ENCODE measurements at regions not wholly inside any gene's neighbourhood (a gene's known extent, or its start where the extent isn't known, plus 50 kb on each side); places are given as distances from the start of the nearest gene placed in this dataset.

- Histone ChIP-seq H3K27me3 (no peaks in the 10 kb centered on the region), H3K4me1 (no peaks in the 10 kb centered on the region), H3K4me3 (no peak overlapping the region), H3K36me3 (no peaks in the 10 kb centered on the region), H3K9me3 (no peaks in the 10 kb centered on the region), H3K27ac (no peak overlapping the region)
- DNase-seq, result no peak
- no peak for TF ChIP-seq POLR2A (IDR thresholded peaks at IDR 0.05)
- no peak for TF ChIP-seq CTCF (IDR thresholded peaks at IDR 0.05)
Observed at GRCh38 chr3:124450366-124450765, 279.9 kb upstream of the UMPS start.

GRCh38 chr3:124451630-124452317 lies 278.5 kb upstream of the UMPS start:
- H3K4me3 ChIP-seq, result no peak overlapping the region
- no peaks in the 10 kb centered on the region for H3K9me3 ChIP-seq
- no peak for TF ChIP-seq CTCF (IDR thresholded peaks at IDR 0.05)
- no peak for TF ChIP-seq POLR2A (IDR thresholded peaks at IDR 0.05)
- DNase-seq, result no peak
- H3K27me3 ChIP-seq, result no peaks in the 10 kb centered on the region
- H3K4me1 ChIP-seq, result no peaks in the 10 kb centered on the region
- H3K27ac ChIP-seq, result no peak overlapping the region
- H3K36me3 ChIP-seq, result no peaks in the 10 kb centered on the region

- Histone ChIP-seq H3K27me3 (no peaks in the 10 kb centered on the region), H3K36me3 (no peaks in the 10 kb centered on the region)
- no peak for TF ChIP-seq CTCF (IDR thresholded peaks at IDR 0.05)
- no peak for TF ChIP-seq POLR2A (IDR thresholded peaks at IDR 0.05)
Observed at GRCh38 chr3:124453189-124453588, 277.1 kb upstream of the UMPS start.

GRCh38 chr3:124455891-124456290 lies 274.4 kb upstream of the UMPS start:
- no peak for DNase-seq
- H3K4me3 ChIP-seq, result no peak overlapping the region
- H3K36me3 ChIP-seq, result no peaks in the 10 kb centered on the region
- H3K4me1 ChIP-seq, result no peaks in the 10 kb centered on the region
- H3K9me3 ChIP-seq, result no peaks in the 10 kb centered on the region
- no peak overlapping the region for H3K27ac ChIP-seq
- H3K27me3 ChIP-seq, result no peaks in the 10 kb centered on the region
- TF ChIP-seq CTCF (IDR thresholded peaks at IDR 0.05) (no peak), POLR2A (IDR thresholded peaks at IDR 0.05) (no peak)

More at GRCh38 chr3:124453189-124453588, 277.1 kb upstream of the UMPS start:
- H3K4me1 ChIP-seq, result no peaks in the 10 kb centered on the region
- H3K27ac ChIP-seq, result no peak overlapping the region
- no peak overlapping the region for H3K4me3 ChIP-seq
- H3K9me3 ChIP-seq, result no peaks in the 10 kb centered on the region
- no peak for DNase-seq

GRCh38 chr3:124456506-124456905 lies 273.7 kb upstream of the UMPS start:
- TF ChIP-seq POLR2A (IDR thresholded peaks at IDR 0.05) (no peak), CTCF (IDR thresholded peaks at IDR 0.05) (no peak)
- no peaks in the 10 kb centered on the region for H3K4me1 ChIP-seq
- H3K36me3 ChIP-seq, result no peaks in the 10 kb centered on the region
- no peaks in the 10 kb centered on the region for H3K9me3 ChIP-seq
- no peak for DNase-seq
- H3K27ac ChIP-seq, result no peak overlapping the region
- H3K4me3 ChIP-seq, result no peak overlapping the region
- no peaks in the 10 kb centered on the region for H3K27me3 ChIP-seq

- DNase-seq, result no peak
- no peak for TF ChIP-seq POLR2A (IDR thresholded peaks at IDR 0.05)
- TF ChIP-seq CTCF (IDR thresholded peaks at IDR 0.05), result no peak
- Histone ChIP-seq H3K27ac (no peak overlapping the region), H3K4me1 (no peaks in the 10 kb centered on the region), H3K9me3 (no peaks in the 10 kb centered on the region), H3K4me3 (no peak overlapping the region), H3K27me3 (no peaks in the 10 kb centered on the region), H3K36me3 (no peaks in the 10 kb centered on the region)
Observed at GRCh38 chr3:124459678-124460077, 270.6 kb upstream of the UMPS start.

All from Peyer's patch (tissue), 4 donors.